ENCODE measurements at regions not wholly inside any gene's neighbourhood (a gene's known extent, or its start where the extent isn't known, plus 50 kb on each side); places are given as distances from the start of the nearest gene placed in this dataset.

DNA sequence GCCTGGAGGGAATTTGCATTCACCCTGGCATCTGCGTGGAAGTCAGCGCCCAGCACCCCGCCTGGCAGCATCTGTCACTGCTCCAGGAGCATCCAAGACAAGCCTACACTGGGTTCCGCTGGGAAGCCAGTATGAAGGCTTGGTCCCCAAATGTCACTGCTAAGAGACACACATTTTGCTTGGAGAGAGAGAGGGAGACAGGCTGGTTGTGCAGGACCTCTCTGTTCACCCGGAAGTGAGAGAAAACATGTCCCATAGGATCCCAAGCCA, 119.5 kb downstream of the SEC23IP start:
- TF ChIP-seq, protein P1, sequence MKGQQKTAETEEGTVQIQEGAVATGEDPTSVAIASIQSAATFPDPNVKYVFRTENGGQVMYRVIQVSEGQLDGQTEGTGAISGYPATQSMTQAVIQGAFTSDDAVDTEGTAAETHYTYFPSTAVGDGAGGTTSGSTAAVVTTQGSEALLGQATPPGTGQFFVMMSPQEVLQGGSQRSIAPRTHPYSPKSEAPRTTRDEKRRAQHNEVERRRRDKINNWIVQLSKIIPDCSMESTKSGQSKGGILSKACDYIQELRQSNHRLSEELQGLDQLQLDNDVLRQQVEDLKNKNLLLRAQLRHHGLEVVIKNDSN (CRISPR knock-in tag; IDR thresholded peaks at IDR 0.05) = no peak
- TF ChIP-seq, protein P2, sequence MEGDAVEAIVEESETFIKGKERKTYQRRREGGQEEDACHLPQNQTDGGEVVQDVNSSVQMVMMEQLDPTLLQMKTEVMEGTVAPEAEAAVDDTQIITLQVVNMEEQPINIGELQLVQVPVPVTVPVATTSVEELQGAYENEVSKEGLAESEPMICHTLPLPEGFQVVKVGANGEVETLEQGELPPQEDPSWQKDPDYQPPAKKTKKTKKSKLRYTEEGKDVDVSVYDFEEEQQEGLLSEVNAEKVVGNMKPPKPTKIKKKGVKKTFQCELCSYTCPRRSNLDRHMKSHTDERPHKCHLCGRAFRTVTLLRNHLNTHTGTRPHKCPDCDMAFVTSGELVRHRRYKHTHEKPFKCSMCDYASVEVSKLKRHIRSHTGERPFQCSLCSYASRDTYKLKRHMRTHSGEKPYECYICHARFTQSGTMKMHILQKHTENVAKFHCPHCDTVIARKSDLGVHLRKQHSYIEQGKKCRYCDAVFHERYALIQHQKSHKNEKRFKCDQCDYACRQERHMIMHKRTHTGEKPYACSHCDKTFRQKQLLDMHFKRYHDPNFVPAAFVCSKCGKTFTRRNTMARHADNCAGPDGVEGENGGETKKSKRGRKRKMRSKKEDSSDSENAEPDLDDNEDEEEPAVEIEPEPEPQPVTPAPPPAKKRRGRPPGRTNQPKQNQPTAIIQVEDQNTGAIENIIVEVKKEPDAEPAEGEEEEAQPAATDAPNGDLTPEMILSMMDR (IDR thresholded peaks at IDR 0.05) = no peak
- no peak for TF ChIP-seq KAT7 (CRISPR knock-in tag; IDR thresholded peaks at IDR 0.05; ENCODE audit: borderline replicate concordance)
- no peak for TF ChIP-seq TEAD4 (CRISPR knock-in tag; IDR thresholded peaks at IDR 0.05)
- TF ChIP-seq, protein P3, sequence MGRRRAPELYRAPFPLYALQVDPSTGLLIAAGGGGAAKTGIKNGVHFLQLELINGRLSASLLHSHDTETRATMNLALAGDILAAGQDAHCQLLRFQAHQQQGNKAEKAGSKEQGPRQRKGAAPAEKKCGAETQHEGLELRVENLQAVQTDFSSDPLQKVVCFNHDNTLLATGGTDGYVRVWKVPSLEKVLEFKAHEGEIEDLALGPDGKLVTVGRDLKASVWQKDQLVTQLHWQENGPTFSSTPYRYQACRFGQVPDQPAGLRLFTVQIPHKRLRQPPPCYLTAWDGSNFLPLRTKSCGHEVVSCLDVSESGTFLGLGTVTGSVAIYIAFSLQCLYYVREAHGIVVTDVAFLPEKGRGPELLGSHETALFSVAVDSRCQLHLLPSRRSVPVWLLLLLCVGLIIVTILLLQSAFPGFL (CRISPR knock-in tag; IDR thresholded peaks at IDR 0.05; ENCODE audit: borderline replicate concordance) = no peak
- TF ChIP-seq, protein P4, sequence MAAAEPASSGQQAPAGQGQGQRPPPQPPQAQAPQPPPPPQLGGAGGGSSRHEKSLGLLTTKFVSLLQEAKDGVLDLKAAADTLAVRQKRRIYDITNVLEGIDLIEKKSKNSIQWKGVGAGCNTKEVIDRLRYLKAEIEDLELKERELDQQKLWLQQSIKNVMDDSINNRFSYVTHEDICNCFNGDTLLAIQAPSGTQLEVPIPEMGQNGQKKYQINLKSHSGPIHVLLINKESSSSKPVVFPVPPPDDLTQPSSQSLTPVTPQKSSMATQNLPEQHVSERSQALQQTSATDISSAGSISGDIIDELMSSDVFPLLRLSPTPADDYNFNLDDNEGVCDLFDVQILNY (CRISPR knock-in tag; IDR thresholded peaks at IDR 0.05) = no peak
- TF ChIP-seq, protein P5, sequence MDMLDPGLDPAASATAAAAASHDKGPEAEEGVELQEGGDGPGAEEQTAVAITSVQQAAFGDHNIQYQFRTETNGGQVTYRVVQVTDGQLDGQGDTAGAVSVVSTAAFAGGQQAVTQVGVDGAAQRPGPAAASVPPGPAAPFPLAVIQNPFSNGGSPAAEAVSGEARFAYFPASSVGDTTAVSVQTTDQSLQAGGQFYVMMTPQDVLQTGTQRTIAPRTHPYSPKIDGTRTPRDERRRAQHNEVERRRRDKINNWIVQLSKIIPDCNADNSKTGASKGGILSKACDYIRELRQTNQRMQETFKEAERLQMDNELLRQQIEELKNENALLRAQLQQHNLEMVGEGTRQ (CRISPR knock-in tag; IDR thresholded peaks at IDR 0.05) = no peak
- no peak for TF ChIP-seq PRRX2 (CRISPR knock-in tag; IDR thresholded peaks at IDR 0.05)
